GM12874 (cell line): ENCODE measurements at regions not wholly inside any gene's neighbourhood (a gene's known extent, or its start where the extent isn't known, plus 50 kb on each side); places are given as distances from the start of the nearest gene placed in this dataset.

Source experiments
- TF ChIP-seq, protein P1 (sequence below): IDR thresholded peaks from 2 replicates; pipeline ENCODE4 v1.5.1; 2011; ENCODE audit warnings: low read depth, mild to moderate bottlenecking, control low read depth, low read length, moderate library complexity; ENCODE audit not compliant: insufficient read depth

DNA sequence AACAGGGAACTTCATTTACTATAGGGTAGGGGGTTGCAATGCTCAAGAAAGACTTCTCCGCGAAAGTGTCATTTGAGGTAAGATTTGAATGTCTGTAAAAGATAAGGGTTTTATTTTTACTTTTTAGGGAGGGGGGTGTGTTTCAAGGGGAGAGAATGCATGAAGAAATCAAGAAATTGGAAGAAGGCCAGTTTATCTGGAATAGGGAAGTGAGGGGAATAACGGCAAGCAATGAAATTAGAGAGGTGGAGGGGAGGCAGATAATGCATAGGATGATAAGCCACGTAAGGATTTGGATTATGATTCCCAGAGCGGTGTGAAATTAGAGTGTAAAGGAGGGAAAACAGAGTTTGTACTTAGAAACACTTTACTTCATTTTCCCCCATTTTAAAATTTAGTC lies 63.0 kb upstream of the MB21D2 start:
- TF ChIP-seq, protein P1, sequence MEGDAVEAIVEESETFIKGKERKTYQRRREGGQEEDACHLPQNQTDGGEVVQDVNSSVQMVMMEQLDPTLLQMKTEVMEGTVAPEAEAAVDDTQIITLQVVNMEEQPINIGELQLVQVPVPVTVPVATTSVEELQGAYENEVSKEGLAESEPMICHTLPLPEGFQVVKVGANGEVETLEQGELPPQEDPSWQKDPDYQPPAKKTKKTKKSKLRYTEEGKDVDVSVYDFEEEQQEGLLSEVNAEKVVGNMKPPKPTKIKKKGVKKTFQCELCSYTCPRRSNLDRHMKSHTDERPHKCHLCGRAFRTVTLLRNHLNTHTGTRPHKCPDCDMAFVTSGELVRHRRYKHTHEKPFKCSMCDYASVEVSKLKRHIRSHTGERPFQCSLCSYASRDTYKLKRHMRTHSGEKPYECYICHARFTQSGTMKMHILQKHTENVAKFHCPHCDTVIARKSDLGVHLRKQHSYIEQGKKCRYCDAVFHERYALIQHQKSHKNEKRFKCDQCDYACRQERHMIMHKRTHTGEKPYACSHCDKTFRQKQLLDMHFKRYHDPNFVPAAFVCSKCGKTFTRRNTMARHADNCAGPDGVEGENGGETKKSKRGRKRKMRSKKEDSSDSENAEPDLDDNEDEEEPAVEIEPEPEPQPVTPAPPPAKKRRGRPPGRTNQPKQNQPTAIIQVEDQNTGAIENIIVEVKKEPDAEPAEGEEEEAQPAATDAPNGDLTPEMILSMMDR, result no peak

DNA sequence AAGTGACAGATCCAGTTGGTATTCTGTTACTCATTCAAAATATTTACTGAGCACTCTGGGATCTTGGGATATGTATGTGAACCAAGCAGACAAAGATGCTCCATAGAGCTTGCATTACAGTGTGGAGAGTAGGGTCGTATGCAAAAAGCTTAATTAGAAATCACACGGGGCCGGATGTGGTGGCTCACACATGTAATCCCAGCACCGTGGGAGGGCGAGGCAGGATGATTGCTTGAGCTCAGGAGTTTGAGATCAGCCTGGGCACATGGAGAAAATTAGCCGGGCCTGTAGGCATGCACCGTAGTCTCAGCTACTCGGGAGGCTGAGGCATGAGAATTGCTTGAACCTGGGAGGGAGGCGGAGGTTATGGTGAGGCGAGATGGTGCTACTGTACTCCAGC lies 68.7 kb upstream of the MB21D2 start:
- TF ChIP-seq, protein P1, result no peak

DNA sequence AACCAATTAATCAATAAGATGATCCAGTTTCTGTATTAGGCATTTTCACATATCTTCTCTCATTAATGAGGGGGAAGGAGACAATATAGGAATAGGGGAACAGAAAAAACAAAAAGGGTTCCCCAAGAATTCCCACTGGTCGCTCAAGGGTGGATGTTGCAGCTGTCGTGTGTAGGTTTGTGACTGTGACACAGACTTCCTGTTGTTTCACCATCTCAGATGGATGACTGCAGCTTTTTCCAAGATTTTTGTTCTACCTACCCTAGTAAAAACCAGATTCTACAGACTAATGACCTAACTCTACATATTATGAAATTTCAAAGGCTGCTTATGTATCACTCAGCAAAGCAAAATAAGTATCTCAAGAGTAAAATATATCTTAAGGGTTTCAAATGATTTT lies 73.7 kb upstream of the MB21D2 start:
- TF ChIP-seq, protein P1, result no peak

GRCh38 chr3:192992361-192992760 lies 74.7 kb upstream of the MB21D2 start:
- TF ChIP-seq, protein P1, result no peak

GRCh38 chr3:192993411-192993810 lies 75.8 kb upstream of the MB21D2 start:
- TF ChIP-seq, protein P1, result no peak

DNA sequence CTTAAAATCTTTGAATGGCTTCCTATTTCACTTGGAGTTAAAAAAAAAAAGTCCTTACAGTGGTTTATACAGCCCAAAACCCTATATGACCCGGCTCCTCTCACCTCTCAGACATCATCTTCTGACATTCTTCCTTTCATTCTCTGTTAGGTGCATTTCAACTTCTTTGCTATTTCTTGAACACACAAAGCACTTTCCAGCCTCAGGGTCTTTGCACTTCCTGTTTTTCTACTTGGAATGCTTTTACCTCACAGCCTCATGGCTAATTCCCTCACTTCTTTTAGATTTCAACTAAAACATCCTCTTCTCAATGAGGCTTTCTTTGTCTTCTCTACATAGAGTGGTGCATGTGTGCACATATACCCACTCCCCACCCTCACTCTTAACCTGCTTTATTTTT lies 91.0 kb upstream of the MB21D2 start:
- TF ChIP-seq, protein P1, result no peak

GRCh38 chr3:193010191-193010590 lies 92.5 kb upstream of the MB21D2 start:
- TF ChIP-seq, protein P1, result no peak

DNA sequence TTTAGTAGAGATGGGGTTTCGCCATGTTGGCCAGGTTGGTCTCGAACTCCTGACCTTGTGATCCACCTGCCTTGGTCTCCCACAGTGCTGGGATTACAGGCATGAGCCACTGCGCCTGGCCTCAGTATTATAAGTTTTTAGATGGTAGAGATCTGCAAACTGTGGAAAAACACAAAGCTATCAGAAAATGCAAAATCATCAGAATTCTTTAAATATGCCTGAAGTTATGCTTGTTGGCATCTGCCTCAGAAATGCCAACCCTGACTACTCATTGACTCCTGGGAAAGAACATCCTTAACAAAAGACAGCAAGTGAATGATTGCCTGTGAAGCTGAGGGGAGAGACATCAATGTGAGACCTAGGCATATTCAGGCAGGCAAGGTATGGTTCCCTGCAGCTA lies 94.3 kb upstream of the MB21D2 start:
- TF ChIP-seq, protein P1, result no peak
